GM12878 (cell line): ENCODE measurements at regions not wholly inside any gene's neighbourhood (a gene's known extent, or its start where the extent isn't known, plus 50 kb on each side); places are given as distances from the start of the nearest gene placed in this dataset.

Experiments
- ATAC-seq: fragments of 200-7000 bp; cut with Tn5 transposase; 3 replicates; pipeline ENCODE4 v1.9.1; 2020; ENCODE audit warnings: mild to moderate bottlenecking, moderate library complexity
- BruUV-seq: library from RNA; stranded (reverse); fragments of 400-500 nt; replicated peaks from 2 replicates; lab custom pipeline; 2021; lab: Mats Ljungman, UMichigan
- CTCF ChIA-PET: fragments of 300-600 bp; sonication (Branson Sonifier 250); formaldehyde crosslinking; extraction: SDS; loops from one replicate; lab custom pipeline; 2021; ENCODE audit warnings: inconsistent platforms; lab: Yijun Ruan, JAX
- POLR2A ChIA-PET: fragments of 350-600 bp; formaldehyde crosslinking; extraction: SDS; loops from one replicate; lab custom pipeline; 2021; ENCODE audit warnings: inconsistent platforms; lab: Charles Lee
- RAD21 ChIA-PET: fragments of 300-600 bp; sonication (Branson Sonifier 250); formaldehyde crosslinking; loops from one replicate; lab custom pipeline; 2023; ENCODE audit warnings: antibody characterized with exemption; ENCODE audit not compliant: unreplicated experiment; lab: Charles Lee
- SMC1A ChIA-PET: fragments of 300-600 bp; sonication (Branson Sonifier 250); formaldehyde crosslinking; loops from one replicate; lab custom pipeline; 2023; ENCODE audit not compliant: unreplicated experiment, uncharacterized antibody; lab: Charles Lee
- DNase-seq: peaks from one replicate; pipeline ENCODE4 v3.0.0-alpha.2; 2011; ENCODE audit warnings: low read depth, low spot score
- FAIRE-seq: peaks from 3 replicates; lab custom pipeline; 2011; peaks lifted over from hg19 to GRCh38; lab: Jason Lieb, UNC
- H2AFZ ChIP-seq: 2 replicates; pipeline ENCODE4 v1.6.0; 2011; ENCODE audit warnings: low read depth, low read length, control low read depth; ENCODE audit not compliant: control insufficient read depth
- H3K27ac ChIP-seq: 2 replicates; pipeline ENCODE4 v1.5.1; 2011; ENCODE audit warnings: control low read depth; ENCODE audit not compliant: control insufficient read depth, insufficient read depth
- H3K27me3 ChIP-seq, 2 experiments: replicated peaks in 1 of 2; 2 replicates each; pipeline versions ENCODE4 v1.6.0 to v1.6.1; 2011; ENCODE audit warnings: low read length in 1 of 2; ENCODE audit not compliant: control insufficient read depth in 2 of 2, insufficient read depth in 2 of 2
- H3K36me3 ChIP-seq, 2 experiments: 2 replicates each; pipeline ENCODE4 v1.5.1; 2011; ENCODE audit warnings: low read length in 1 of 2; ENCODE audit not compliant: control insufficient read depth in 2 of 2, insufficient read depth in 2 of 2
- H3K4me1 ChIP-seq: 2 replicates; pipeline ENCODE4 v1.6.1; 2011; ENCODE audit warnings: mild to moderate bottlenecking, low read length, moderate library complexity, mixed read lengths; ENCODE audit not compliant: control insufficient read depth, insufficient read depth
- H3K4me2 ChIP-seq: 2 replicates; pipeline ENCODE4 v1.6.0; 2011; ENCODE audit warnings: control low read depth; ENCODE audit not compliant: control insufficient read depth, insufficient read depth
- H3K4me3 ChIP-seq: fragments of 200-600 bp; sonication (generic); 2 replicates; pipeline ENCODE4 v1.5.1; 2016
- H3K79me2 ChIP-seq: 2 replicates; pipeline ENCODE4 v1.6.0; 2011; ENCODE audit warnings: low read length; ENCODE audit not compliant: control insufficient read depth, insufficient read depth
- H3K9ac ChIP-seq: 2 replicates; pipeline ENCODE4 v1.8.0; 2011; ENCODE audit warnings: low read length, control low read depth, mixed read lengths; ENCODE audit not compliant: control insufficient read depth, insufficient read depth
- H3K9me3 ChIP-seq: replicated peaks from 3 replicates; pipeline ENCODE4 v1.5.1; 2011; ENCODE audit warnings: mild to moderate bottlenecking, low read length; ENCODE audit not compliant: control insufficient read depth, insufficient read depth
- H4K20me1 ChIP-seq: 2 replicates; pipeline ENCODE4 v1.6.0; 2011; ENCODE audit not compliant: control insufficient read depth, insufficient read depth
- CBX3 ChIP-seq: fragments of 200-600 bp; sonication (generic); IDR thresholded peaks from 2 replicates; pipeline ENCODE4 v1.6.1; 2016; ENCODE audit warnings: low read depth, borderline replicate concordance
- FOXM1 ChIP-seq: IDR thresholded peaks from 2 replicates; pipeline ENCODE4 v1.6.1; 2012; ENCODE audit warnings: low read depth, mild to moderate bottlenecking, inconsistent platforms, low read length, moderate library complexity
- HCFC1 ChIP-seq: fragments of 150-350 bp; IDR thresholded peaks from 2 replicates; pipeline ENCODE4 v1.6.1; 2014; ENCODE audit warnings: low read length
- JUNB ChIP-seq: IDR thresholded peaks from 2 replicates; pipeline ENCODE4 v1.6.1; 2016; ENCODE audit warnings: antibody characterized with exemption, mild to moderate bottlenecking
- MYB ChIP-seq: fragments of 150-350 bp; IDR thresholded peaks from 2 replicates; pipeline ENCODE4 v1.6.1; 2014; ENCODE audit warnings: mild to moderate bottlenecking, low read depth, low read length, borderline replicate concordance
- NFXL1 ChIP-seq: fragments of 450-650 bp; IDR thresholded peaks from 2 replicates; pipeline ENCODE4 v1.6.1; 2017; ENCODE audit warnings: antibody characterized with exemption, mild to moderate bottlenecking, borderline replicate concordance
- RAD21 ChIP-seq: IDR thresholded peaks from 2 replicates; pipeline ENCODE4 v1.6.1; 2011; ENCODE audit warnings: mild to moderate bottlenecking, low read depth, low read length, moderate library complexity; ENCODE audit not compliant: insufficient read depth
- SIN3A ChIP-seq: IDR thresholded peaks from 2 replicates; pipeline ENCODE4 v1.6.1; 2012; ENCODE audit warnings: low read depth, low read length, improper control_type of control experiment
- SMAD5 ChIP-seq: IDR thresholded peaks from 2 replicates; pipeline ENCODE4 v1.6.1; 2016; ENCODE audit warnings: antibody characterized with exemption, low read depth
- SRF ChIP-seq, 2 experiments: IDR thresholded peaks; 2 replicates each; pipeline ENCODE4 v1.6.1; 2011; ENCODE audit warnings: low read depth in 2 of 2, low read length in 2 of 2, mild to moderate bottlenecking in 1 of 2, moderate library complexity in 1 of 2
- TCF12 ChIP-seq: IDR thresholded peaks from 2 replicates; pipeline ENCODE4 v1.6.1; 2011; ENCODE audit warnings: low read depth, mild to moderate bottlenecking, low read length
- ZBTB33 ChIP-seq: fragments of 450-650 bp; IDR thresholded peaks from 2 replicates; pipeline ENCODE4 v1.6.1; 2017; ENCODE audit warnings: mild to moderate bottlenecking
- ZNF622 ChIP-seq: fragments of 450-650 bp; IDR thresholded peaks from 2 replicates; pipeline ENCODE4 v1.6.1; 2017; ENCODE audit warnings: mild to moderate bottlenecking, inconsistent platforms
- WGBS: methylation state at CpG from one replicate; pipeline ENCODE4 v1.1.6; 2016; ENCODE audit warnings: low lambda C conversion rate; ENCODE audit not compliant: insufficient replicate concordance, insufficient coverage; ENCODE audit errors: missing lambda C conversion rate; 5-methylcytosine and 5-hydroxymethylcytosine counted together
- in situ Hi-C: fragments of 300-500 bp; cut with MboI; formaldehyde crosslinking; loops from 9 replicates; pipeline ENCODE4 v1.14.3; 2018; ENCODE audit warnings: mixed read lengths
- intact Hi-C: fragments of 100-400 bp; cut with micrococcal nuclease; formaldehyde crosslinking; loops from one replicate; pipeline ENCODE4 v1.14.2; 2022; ENCODE audit not compliant: unreplicated experiment

GRCh38 chr12:82184844-82185243 is 173.3 kb downstream of the CCDC59 start:
- in situ Hi-C loops (no loop called here), intact Hi-C loops (no loop called here)
- RAD21 ChIA-PET, result no interaction called here
- Histone ChIP-seq H3K4me3 (no peak overlapping the region), H3K27ac (no peak overlapping the region), H3K4me1 (no peaks in the 10 kb centered on the region), H3K4me2 (no peak overlapping the region), H3K79me2 (no peaks in the 10 kb centered on the region), H3K27me3 (no peaks in the 10 kb centered on the region), H2AFZ (no peak overlapping the region), H3K36me3 (no peaks in the 10 kb centered on the region), H3K9me3 (no peaks in the 10 kb centered on the region), H3K9ac (no peak overlapping the region), H4K20me1 (no peaks in the 10 kb centered on the region)
- TF ChIP-seq JUNB (no peak), MYB (no peak), HCFC1 (no peak), ZBTB33 (no peak), RAD21 (no peak), NFXL1 (no peak), SIN3A (no peak), SRF (IDR thresholded peaks at IDR 0.05; ENCODE audit: low read depth in 2 of 2, low read length in 2 of 2) (no peak), SMAD5 (no peak), CBX3 (no peak), TCF12 (no peak), ZNF622 (no peak), FOXM1 (no peak)
- no TSS peak for BruUV-seq
- SMC1A ChIA-PET, result no interaction called here
- FAIRE-seq (no peak), DNase-seq (no peak), ATAC-seq (no peak)
- CTCF ChIA-PET, result no interaction called here
- POLR2A ChIA-PET, result no interaction called here
- 39% methylated on average over 1 of the region's 1 CpG for WGBS
